Superior temporal gyrus (tissue), 1 donor: ENCODE measurements at regions not wholly inside any gene's neighbourhood (a gene's known extent, or its start where the extent isn't known, plus 50 kb on each side); places are given as distances from the start of the nearest gene placed in this dataset.

Experiments
- DNase-seq: peaks from one replicate; pipeline ENCODE4 v3.0.0-alpha.2; 2016; ENCODE audit errors: extremely low spot score

DNA sequence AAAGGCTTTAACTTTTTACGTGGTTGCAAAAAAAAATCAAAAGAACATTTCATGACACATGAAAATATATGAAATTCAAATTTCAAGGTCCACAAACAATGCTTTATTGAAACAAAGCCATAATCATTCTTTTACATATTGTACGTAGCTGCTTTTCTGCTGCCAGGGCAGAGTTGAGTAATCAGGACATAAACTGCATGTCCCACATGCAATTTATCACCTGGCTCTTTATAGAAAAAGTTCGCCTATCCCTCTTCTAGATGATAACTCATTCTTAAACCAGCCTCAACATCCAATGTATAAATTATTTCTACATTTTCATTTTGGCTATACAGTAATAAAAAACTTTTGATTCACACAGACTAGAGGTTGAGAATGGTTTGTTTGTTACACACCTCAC is 154.9 kb downstream of the AXIN2 start:
- no peak for DNase-seq

DNA sequence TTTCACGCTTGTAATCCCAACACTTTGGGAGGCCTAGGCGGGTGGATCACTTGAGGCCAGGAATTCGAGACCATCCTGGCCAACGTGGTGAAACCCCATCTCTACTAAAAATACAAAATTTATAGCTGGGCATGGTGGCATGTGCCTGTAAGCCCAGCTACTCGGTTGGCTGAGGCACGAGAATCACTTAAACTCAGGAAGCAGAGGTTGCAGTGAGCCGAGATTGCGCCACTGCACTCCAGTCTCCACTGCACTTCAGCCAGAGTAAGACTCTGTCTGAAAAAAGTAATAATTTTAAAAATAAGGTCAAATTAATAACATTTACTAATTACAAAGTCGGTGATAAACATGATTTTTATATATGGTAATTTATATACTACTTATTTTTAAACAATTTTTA is 155.9 kb downstream of the AXIN2 start:
- DNase-seq, result no peak

DNA sequence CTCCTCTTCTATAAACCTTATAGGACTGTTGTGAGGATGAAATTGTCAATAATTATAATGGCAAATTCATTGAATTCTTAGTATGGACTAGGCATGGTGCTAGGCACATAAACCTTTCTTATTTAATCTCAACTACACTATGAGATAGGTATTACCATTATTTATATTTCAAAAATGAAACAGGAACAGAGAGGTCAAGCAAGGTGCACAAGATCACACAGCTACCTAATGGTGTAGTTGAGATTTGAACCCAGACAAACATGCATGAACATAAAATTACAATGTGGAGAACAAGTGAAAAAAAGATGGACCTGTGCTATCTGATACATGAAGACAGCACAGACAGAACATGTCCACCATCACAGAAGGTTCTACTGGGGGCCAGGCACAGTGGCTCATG is 156.7 kb downstream of the AXIN2 start:
- DNase-seq, result no peak

DNA sequence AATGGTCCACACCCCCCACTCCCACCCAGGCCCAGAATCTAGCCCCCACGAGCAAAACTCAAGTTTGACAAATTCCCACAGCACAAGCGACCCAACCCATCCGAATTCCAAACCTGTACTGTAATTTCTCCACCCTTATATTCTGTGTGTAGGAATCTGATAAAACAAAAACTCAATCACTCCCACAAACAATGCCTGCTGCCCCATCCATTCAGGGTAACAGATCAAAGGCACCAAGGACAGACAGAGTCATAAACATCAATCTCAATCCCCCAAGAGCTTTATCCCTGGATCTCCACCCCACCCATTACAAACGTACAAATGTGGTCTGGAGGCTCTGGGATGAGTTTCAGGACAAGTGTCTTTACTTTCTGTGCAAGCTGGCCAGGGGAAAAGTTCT is 157.8 kb downstream of the AXIN2 start:
- DNase-seq, result no peak

DNA sequence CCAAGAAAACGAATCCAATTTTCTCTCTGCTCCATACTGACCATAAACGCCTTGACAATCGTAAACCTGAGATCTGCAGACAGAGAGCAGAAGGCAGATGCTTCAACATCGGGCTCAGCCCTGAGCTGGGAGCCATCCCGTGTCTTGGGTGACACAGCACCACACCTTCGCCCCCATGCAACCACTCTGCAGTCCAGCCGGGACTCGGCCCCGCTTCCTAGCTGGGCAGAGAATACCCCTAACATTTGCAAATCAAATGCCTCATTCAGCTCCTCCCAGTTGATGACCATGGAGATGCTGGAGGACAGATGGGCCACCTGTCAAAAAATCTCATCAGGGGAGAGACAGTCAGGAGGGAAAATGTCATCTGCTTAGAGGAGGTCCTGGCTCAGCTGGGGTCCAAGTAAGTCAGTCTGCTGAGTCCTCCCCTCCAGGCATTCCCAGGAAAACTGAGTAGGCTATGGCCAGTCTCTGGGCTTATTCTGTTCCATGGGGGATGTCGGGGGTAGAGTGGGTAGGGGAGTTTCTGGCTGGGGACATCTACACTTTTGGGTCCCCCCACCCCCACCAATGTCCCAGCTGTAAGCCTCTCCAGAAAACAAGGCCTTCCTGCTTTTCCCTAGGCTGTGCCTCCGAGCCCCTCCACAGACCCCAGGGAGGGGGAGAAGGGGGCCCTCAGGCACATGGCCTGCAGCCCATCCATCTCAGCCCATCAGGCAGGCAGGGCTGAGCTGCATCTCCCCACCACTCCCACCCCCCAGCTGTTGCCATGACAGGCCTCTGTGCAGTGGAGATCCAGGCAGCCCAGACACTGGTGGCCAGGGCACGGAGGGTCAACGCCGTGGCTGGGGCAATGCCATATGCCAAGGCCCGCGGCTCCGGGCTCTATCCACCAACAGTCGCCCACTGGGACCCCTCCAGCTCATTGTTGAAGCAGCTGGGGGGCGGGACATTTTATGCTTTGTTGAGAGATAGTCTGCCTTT is 158.6 kb downstream of the AXIN2 start:
- DNase-seq, result no peak

DNA sequence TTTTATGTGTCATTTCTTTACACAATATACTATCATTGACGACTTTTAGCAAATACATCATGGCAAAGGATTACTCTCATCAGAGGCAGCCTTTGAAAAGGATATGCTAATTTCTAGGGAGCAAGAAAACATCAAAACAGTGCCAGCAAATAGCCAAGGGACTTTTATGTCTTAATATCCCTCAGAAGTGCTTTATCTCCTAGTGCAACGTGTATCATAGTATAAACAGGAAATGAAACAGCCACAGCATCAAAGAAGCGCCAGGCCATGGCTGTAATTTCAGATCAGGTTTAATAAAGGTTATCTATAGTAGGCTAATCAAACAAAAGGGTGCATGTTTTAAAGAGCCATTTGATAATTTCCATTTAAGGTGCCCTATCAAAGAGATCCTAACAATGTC is 159.9 kb downstream of the AXIN2 start:
- DNase-seq, result no peak

DNA sequence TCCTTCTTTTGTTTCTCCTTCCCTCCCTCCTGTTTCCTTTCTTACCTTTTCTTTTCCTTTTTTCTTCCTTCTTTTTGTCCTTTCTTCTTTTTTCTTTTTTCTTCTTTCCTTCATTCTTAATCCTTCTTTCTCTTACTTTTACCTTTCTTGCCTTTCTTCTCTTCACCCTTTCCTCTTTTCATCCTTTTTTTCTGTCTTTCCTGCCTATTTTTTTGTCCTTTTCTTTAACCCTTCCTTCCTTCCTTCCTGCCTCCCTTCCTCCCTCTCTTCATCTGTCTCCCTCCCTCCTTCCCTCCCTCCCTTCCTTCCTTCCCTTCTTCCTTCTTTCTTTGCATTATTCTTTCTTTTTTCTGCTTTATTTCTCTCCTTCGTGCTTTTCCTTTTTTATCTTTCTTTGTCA is 160.7 kb downstream of the AXIN2 start:
- no peak for DNase-seq

DNA sequence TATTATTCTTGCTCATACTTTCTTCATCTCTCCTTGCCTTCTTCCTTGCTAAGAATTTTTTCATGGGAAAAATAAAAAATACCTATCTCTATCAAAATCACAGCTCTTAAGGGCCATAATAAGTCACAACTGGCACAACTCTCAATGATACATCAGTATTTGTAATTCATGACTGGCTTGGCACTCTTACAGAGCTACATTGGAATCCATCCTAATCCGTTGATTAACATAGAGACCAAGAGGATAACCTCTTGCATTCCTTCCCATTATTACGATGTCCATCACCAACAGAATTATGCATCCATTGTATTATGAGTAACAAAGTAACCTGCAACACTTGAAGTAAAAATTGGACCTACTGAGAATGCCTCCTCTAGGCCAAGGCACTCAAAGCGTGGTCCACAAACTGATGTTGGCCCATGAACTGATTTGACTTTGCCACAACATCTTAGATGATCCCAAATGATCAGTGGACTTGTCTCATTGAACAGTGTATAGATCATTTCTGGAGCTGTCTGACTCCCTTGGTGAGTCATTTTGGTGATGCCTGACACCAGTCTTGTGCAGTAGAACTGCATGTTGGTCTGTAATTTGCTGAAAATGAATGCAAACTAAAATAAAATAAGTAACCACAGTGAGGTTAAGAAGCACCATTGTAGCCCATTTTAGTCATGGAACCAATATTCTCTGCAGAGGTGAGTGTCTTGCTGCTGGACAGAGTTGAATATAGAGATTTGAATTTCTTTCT is 163.2 kb downstream of the AXIN2 start:
- no peak for DNase-seq

DNA sequence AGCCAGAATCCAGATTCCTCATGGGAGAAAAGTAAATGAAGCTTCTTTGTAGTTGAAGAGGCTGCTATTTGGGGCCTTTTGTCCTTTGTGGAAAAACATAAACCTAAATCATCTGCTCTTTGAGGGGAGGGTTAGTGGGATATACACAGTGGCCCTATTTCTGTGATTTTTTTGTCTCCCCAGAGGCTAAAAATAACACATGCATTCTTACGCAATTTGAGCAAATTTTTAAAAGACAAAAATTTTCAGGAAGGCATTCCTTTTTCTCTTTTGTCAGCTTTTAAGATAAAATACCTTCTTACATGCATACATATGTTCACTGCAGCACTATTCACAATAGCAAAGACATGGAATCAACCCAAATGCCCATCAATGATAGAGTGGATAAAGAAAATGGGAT is 165.5 kb downstream of the AXIN2 start:
- DNase-seq, result no peak

DNA sequence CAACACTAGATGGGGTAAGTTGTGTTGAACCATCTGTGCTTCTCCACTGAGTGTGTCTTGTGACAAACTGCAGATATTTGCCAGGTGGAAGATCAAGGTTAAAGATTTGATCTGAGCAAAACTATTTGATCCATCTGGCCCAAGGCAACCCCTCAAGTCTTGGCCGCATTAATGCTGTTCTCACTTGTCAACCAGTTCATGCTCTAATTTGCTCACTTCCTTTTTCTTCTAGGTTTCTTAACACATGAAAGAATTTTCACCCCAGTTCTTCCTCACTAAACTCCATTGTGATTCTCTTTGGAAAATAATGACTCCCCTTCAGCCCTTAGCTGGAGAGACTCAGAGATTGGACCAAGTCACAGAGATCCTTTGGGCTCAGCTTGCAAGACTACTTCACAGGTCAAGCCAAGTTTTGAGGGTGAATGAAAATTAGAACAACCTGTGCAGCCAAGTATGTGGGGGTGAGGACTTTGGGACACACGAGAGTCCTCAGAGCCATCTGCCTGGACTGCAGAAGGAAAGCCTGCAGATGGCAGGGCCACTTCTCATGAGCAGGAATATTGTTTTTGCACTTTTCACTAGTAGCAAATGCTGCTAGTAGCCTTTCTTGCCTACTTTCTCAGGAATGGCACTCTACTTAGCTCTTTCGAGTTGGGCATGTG is 166.5 kb downstream of the AXIN2 start:
- no peak for DNase-seq

DNA sequence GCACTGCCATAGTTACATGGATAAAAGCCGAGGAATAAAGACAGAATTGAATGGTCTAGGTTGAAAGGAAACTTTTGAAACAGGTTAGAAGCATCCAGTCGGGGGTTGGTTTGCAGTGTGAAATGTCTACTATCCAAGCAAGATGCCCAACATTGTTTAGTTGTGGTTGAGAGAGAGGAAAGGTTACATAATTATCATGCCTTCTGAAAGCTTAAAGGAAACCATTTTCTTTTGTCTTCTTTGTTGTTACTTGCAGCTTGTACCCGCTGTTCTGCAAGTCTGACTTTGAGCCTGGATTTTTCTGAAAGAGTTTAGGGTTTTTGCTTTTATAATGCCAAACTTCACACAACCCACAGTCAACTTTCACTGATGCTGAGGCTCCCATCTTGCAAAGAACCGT is 167.9 kb downstream of the AXIN2 start:
- no peak for DNase-seq

DNA sequence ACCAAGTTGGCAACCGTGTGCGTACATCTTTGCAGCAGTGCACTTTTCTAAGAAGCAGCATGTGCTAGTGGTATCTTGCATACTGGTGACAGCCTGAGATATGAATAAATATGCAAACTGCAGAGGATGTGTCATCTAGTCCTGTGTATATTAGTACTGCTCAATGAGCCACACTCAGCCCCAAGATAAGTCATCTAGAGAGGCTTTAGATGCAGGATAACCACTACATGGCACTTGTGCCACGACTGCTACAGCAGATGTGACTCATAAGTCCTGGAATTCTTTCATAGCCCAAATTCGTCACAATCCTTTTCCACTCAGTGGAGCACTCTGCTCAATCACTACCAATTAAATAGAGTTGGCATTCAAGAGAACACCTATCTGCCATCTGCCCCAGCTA is 171.5 kb downstream of the AXIN2 start:
- DNase-seq, result peak; percentile 50

DNA sequence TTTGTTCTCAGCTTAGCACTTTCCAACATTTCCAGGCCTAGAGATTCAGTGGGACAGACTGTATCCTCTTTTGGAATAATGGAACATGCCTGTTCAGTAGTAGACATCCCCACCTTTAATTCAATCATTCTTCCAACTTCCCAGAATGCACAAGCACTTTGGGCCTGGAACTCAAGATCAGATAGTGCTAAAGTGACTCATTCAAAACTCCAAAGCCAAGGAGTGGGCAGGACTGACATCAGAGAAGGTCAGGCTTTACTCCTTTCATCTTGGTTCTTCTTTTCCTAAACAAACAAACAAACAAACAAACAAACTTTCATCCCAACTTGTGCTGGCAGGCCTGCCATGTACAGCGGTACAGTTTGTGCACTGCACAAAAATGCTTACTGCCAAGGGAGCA is 172.0 kb downstream of the AXIN2 start:
- no peak for DNase-seq

DNA sequence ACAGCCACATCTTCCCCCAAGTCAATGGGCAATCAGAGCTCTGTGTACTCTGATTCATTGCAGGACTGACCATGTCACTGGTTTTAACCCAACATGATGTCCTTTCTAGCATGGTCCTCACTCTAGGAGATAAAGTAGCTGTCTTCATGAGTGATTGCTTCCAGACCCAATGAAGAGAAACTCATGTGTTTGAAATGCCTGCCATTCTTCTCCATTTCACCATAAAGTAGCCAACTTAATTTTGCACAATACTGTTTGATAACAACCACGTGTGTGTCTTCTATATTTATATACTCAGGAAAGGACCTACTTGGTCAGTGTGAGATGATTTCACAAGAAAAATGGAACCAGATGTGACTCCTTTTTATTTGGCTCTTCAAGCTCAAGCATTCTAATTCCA is 172.5 kb downstream of the AXIN2 start:
- no peak for DNase-seq

DNA sequence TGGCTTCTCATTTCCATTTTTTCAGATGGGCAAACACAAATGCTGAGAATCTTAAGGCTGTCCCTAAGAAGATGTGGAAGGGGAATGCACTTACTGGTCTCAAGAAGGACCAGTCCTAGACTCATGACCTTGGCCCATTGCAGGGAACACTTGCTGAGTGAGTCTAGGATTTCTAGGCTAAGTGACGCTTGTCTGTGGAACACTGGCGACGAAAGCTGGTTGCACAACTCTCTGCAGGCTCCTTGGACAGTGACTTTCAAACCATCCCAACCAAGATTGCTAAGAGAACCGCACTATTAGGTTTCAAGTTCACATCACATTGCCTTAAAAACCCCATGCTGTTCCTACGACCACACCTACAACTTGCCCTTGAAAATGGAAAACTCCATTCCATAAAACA is 174.1 kb downstream of the AXIN2 start:
- no peak for DNase-seq

DNA sequence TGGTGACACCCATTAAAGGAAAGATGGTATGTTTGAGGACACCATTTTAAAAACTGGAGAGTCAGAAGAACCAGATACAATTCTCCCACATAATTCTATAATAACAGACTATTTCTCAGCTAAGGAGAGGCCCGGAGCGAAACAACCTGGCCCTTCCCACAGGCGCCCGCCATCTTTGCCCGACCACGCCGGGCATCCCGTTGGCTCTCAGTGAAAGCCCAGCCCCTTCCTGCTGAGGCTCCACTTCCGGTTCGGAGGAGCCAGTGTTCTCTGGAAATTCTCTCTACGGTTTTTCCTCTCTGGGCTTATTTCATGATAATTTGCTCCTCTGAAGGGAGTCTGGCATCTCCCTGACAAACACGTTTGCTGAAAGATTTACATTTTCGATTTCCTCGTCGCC is 175.7 kb downstream of the AXIN2 start:
- no peak for DNase-seq

DNA sequence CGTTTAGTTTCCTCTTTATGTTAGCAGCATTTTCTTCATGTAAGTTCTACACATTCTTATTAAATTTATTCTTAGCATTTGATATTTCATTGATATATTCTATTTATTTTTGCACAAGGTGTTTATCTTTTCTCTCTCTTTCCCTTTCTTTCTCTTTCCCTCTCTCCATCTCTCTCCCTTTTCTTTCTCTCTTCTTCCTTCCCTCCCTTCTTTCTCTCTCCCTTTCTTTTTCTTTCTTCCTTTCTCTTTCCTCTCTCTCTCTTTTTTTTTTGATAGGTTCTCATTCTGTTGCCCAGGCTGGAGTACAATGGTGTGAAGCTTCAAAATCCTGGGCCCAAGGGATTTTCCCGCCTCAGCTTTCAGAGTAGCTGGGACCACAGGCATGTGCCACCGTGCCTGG is 176.4 kb downstream of the AXIN2 start:
- DNase-seq, result no peak

DNA sequence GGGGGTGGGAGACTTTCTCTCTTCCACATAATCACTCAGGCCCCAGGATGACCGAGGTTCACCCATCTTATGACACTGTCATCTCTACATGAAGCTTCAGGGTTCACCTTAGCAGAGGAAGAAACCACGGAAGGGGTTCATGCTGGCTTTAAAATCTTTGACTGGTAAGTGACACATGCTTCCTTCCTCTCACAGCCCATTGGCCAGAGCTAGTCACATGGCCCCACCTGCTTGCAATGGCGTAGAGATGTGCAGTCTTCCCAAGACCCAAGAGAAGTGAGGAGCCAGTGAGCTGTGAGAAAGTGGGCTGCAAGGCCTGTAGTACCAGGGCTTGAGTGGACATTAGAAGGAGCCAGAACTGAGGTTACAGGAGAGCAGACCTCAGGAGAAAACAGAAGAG is 180.3 kb downstream of the AXIN2 start:
- no peak for DNase-seq

DNA sequence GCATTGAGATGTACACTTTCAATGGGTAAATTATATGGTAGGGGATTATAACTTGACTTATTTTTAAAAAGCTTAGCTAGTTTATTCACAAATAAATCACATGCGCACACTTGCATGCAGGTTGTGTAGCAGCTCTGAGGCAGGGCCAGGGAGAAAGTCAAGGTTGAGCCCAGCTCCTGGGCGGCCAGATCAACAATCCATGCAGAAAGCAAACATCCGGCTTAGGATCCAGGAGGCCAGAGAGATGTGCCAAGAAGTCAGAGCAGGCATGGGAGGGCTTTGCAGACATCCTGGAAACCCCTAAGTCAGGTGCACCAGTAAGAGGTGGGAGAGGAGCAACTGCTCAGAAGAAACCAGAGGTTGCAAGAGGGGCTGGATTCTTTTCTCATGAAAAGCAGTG is 186.5 kb downstream of the AXIN2 start:
- DNase-seq, result no peak

DNA sequence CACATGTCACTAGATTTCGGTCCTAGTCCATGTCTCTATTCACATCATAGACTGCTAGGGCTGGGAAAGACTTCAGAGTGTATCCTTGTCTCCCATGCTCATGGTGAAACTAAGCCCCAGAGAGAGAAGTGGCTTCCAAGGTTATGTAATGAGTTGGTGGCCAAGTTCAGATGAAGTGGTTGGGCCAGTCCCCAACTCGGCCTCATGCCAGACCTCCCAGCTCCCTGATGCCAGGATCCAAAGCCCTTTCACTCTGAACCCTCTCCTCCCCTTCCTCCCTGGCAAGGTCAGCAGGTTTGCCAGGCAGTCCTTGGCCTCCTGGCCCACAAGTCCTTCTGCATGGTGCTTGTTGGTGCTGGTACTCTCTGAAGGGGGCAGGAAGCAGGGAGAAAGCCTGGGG is 189.7 kb downstream of the AXIN2 start:
- DNase-seq, result no peak

DNA sequence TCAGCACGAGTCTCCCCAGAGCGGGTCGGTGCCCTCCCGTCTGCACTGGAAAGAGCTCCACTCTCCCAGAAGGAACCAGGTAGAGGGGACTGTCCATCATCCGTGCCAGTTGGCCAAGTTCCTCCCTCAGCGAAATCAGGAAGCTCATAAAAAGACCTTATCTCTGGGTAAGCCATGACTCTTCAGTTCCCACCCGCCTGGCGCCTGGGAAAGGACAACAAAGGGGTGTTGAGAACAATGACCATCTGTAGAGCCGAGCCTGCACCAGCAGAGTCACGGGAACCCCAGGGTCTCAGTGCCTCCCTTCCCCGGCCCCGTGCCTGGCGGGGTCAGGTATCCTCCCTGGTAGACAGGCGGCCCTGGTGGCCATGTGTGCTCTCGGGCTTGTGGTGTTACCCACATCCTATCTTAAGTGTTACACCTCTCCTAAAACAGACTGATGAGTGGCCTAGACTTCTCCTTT is 190.7 kb downstream of the AXIN2 start:
- DNase-seq, result no peak

DNA sequence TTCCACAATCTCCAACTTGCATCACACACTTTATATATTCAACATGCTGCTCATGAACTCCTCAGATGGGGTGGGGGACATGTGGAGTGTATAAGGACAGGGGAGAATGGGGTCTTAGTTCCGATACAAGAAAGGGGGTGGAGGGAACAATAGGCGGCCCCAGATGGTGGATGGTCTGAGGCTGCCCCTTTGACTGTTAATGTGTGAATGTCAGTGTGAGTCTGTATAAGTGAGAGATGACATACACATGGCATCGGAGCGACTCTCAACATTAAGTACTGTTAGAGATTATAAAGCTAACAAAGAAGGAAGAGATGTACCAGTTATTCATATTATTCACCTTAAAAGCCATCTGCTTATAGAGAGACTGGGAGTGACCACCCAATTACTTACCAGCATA is 193.1 kb downstream of the AXIN2 start:
- no peak for DNase-seq
